ENCODE measurements at regions not wholly inside any gene's neighbourhood (a gene's known extent, or its start where the extent isn't known, plus 50 kb on each side); places are given as distances from the start of the nearest gene placed in this dataset.
"Not testable (repeated sequence)": the region's sequence is repeated elsewhere in the genome, so short reads cannot be mapped to it uniquely, and the experiment has no call there.

GRCh38 chr9:7536310-7536939 lies 263.2 kb downstream of the DMAC1 start:
- peak; percentile 33 for DNase-seq

DNA sequence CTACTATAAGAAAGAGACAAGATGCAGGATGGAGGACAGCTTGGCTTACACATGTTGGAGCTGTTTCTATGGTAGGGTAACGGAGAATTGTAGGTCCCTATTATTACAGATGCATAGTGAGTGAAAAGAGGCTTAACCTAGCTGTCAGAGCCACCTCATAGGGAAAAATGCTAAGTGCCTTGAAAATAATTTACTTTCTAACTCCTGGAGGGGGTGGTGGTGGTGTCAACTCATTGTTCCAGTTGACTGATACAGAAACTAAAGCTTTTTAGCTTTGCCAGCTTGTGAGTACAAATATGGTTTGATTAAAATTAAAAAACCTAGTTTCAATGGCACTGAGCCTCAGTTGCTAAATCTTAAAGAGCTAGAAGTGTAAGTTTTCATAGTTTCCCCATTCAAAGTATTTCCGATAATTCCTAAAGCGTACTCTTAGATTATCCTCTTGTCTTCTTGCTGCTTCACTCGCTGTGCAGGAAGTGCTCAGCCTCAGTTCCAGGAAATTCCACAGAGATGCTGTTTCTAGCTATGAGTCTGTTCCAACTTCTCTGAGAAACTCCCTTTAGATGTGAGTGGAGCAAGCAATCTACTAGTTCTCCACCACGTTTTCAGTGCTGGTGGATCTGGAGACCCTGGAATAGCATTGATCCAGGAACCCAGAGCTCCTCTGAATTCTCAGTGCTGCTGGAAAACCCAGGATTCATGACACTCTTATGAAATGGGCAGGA lies 265.2 kb downstream of the DMAC1 start:
- DNase-seq: no peak

- DNase-seq: no peak
Observed at GRCh38 chr9:7533376-7534090, 266.0 kb downstream of the DMAC1 start.

GRCh38 chr9:7523426-7524043 lies 276.0 kb downstream of the DMAC1 start:
- DNase-seq: no peak

DNA sequence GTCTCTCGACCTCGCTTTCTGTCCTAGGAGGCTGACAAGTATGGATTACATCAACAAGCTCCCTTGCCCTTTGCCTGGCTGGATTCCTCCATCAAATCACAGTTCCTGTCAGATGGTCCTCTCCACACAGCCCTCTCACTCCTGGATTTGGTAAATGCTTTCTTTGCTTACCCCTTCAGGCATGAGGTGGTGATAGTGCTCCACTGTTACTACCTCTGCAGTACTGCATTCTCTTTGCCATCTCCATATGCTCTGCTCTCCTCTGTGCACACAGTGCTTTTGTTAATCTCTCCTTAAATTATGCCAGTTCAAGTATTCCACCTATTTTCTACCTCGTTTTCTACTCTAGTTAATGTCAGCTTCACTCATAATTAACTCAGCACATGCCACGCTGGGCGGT lies 279.2 kb downstream of the DMAC1 start:
- no peak for DNase-seq

GRCh38 chr9:7516376-7516775 lies 283.2 kb downstream of the DMAC1 start:
- DNase-seq: no peak

GRCh38 chr9:7510199-7510598 lies 289.4 kb downstream of the DMAC1 start:
- no peak for DNase-seq

- DNase-seq: no peak
Observed at GRCh38 chr9:7509576-7510145, 289.9 kb downstream of the DMAC1 start.

- DNase-seq: no peak
Observed at GRCh38 chr9:7508516-7508915, 291.1 kb downstream of the DMAC1 start.

DNA sequence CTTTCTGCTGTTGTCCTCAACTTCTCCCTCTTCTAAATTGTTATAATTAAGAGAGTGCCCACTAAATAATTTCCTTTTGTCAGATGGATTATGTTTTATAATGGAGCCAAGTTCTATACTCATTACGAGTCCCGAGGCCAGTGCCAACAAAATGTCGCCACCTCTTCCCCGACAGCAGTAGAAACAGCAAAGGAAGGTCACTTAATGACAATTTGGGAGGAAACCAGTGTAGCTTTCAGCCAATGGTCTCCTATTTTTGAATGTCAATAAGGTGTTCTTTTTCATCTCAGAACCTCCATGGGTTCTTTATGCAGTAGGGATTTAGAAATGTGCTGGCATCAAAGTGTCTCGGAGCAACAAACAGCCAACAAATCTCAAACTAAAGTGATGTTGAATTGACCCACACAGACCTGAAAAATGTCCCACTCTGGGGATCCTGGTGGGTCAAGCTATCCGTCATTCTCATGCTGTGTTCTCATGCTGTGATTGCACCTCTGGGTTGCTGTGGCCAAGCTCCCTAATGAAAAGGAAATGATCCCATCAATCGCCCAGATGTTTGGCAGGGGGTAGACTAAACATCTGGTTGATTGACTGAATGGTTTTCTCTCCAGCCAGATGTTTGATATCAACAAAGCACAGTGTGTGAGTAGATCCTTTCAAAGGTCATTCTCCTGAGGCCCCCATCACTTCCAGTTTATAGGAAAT lies 291.9 kb downstream of the DMAC1 start:
- DNase-seq: no peak

- no peak for DNase-seq
Observed at GRCh38 chr9:7507026-7507425, 292.6 kb downstream of the DMAC1 start.

DNA sequence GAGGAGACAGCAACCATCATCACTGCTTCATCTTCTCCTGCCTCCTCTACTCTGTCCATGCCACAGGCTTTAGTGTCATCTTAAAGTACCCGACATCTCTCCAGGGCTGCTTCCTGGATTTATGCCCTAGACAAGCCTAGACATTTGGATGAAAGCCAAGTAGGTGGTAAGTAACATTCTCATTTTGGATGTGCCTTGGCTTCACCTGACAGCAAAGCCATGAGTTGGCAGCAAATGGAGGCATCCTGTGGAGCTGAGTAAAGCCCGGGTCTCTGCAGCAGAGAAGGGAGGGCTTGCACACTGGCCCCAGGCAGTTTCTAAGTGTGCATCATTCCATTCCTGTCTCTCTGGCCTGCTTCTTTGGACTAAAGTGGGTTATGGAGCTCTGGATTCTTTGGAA lies 299.1 kb downstream of the DMAC1 start:
- no peak for DNase-seq

DNA sequence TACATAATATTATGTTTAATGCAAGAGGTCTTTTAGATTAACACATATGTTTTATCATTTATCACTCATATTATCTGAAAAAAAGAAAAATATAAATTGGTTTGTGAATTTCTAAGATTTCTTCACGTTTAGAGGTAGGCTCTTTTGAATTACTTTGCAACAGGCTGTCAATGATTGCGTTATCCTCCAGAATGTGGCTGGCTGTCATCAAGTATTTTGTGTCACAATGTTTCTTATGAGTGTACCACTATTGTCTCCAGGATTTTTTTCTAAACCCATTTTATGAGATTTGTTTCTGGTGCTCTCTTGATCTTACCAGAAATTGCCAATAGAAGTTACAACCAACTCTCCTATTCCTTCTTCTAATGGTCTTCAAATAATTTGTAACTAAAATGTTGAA lies 307.9 kb downstream of the DMAC1 start:
- DNase-seq: no peak

- DNase-seq: no peak
Observed at GRCh38 chr9:7490317-7491108, 309.1 kb downstream of the DMAC1 start.

- no peak for DNase-seq
Observed at GRCh38 chr9:7489036-7489435, 310.5 kb downstream of the DMAC1 start.

- not testable (repeated sequence) for DNase-seq
Observed at GRCh38 chr9:7484014-7484413, 315.6 kb downstream of the DMAC1 start.

DNA sequence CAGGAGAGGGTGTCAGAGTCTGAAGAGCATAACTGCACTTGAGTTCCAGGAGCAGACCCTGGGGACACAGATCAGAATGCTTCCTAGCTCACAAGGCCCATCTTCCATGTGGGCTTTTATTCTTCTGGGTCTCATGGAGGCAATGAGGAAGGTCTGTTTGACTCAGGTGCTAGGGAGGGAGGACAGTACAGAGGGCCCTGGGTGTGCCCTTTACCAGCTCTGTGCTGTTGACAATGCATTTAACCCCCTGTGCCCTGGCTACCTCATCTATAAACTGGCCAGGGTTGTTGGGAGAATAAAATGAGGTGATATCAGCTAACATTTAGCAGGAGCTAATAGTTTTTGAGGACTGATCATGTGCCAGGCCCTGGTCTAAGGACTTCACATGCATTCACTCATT lies 318.0 kb downstream of the DMAC1 start:
- DNase-seq: no peak

DNA sequence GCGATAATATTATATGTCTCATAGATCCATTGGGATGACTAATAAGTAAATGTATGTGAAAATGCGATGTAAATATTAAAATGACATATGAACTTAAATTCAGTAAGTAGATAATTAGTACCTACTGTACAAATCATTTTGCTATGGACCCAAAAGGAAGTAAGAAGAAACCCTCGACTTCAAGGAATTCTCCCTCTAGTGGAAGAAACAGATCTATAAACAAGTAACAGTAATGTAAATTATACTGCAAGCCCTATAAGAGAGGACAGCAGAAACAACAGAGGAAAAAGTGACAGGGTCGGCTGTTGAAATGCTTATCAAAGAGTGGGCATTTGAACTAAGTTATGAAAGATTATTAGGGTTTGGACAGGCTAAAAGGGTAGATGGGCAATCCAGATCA lies 320.3 kb downstream of the DMAC1 start:
- DNase-seq: no peak

DNA sequence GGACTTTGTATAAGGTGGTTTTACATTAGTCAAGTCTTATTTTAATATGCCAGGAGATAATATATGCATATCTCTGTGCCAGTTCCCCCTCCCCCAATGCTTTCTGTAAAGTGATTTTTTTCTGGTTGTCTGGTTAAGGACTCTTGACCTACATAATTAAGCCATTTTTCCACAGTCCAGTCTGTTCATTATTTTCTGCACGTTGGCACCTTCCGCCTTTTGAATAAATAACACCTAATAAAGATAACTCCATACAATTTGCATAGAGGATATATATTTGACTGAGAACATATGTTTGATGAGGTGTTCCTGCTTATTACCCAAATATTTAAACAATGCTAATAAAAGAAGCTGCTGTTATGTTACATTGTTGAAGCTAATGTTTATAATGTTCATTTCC lies 320.9 kb downstream of the DMAC1 start:
- DNase-seq: no peak

DNA sequence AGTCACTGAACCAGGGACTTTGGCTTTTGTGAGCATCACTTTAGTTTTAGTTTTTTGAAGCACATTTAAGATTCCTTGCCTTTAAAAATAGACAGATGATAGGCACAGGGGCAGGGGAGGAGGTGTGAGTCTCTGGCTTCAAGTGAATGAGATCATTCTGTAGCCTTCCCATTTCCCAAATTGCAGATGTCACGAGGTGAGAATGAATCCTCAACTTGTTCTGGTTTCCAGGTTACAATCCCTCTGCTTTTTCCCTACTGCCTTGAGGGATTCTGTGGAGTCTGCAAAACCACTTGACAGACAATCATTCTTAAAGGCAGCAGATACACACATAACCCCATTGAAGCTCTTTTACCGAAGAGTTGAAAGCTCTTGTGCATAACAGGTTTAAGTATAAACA lies 332.4 kb downstream of the DMAC1 start:
- no peak for DNase-seq

DNA sequence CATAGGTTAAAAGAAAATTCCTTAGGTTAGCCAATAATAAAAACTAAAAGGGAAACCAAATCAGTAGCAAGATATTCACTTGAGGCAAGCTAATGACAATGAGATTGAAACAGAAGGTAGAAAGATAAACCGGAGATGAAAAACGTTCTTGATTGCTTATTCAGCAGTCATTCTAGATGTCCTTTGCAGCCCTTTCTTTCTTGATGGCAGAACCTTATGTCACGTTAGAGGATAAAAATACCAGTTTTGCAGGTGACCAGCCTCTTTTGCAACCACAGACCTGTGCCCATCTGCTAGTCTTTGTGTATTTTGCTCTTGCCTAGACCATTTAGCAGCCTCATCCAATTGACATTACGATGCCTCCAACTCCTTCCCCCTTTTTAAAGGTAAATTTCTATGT lies 337.8 kb downstream of the DMAC1 start:
- no peak for DNase-seq

All from CD4-positive, alpha-beta T cell treated with Interleukin-10 for 1 hour (primary cell).